ENCODE measurements at regions not wholly inside any gene's neighbourhood (a gene's known extent, or its start where the extent isn't known, plus 50 kb on each side); places are given as distances from the start of the nearest gene placed in this dataset.

DNA sequence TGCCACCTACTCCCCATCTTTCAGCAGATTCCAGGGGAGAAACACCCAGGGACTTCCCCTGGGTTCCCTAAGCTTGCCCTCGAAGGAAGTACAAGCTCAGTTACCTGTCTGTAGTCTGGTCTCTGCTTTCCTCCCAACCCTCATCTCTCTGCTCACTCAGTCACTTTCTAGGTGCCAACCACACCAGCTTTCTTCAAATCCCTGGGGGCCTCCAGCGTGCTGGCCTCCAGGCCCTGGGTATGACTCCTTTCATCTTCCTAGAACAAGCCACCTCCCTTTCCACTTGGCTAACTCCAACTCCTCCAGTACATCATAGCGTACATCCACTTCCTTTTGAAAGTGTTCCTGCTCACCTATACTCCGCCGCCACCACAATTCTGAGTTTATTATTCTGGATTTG lies 222.6 kb downstream of the SNX18 start:
- no peaks in the 10 kb centered on the region for H3K9me3 ChIP-seq (ENCODE audit: control insufficient read depth in 3 of 3, low read length in 3 of 3)
- H3K4me1 ChIP-seq (ENCODE audit: control insufficient read depth in 3 of 3, insufficient read depth in 3 of 3, low read length in 3 of 3), result peaks cover 0 to 11% (median 4%) of the 10 kb centered on the region in 3 donors
- no peak overlapping the region for H3K9ac ChIP-seq (ENCODE audit: low read depth in 1 of 3, low read length in 3 of 3)
- no peaks in the 10 kb centered on the region for H3K36me3 ChIP-seq (ENCODE audit: control insufficient read depth in 3 of 3, insufficient read depth in 3 of 3, low read length in 3 of 3)
- no peak overlapping the region for H3K4me3 ChIP-seq (ENCODE audit: low read length in 3 of 3)
- H3K27me3 ChIP-seq (ENCODE audit: control insufficient read depth in 3 of 3, insufficient read depth in 3 of 3, low read length in 3 of 3), result no peaks in the 10 kb centered on the region
- H3K27ac ChIP-seq (ENCODE audit: low read depth, low read length), result no peak overlapping the region

DNA sequence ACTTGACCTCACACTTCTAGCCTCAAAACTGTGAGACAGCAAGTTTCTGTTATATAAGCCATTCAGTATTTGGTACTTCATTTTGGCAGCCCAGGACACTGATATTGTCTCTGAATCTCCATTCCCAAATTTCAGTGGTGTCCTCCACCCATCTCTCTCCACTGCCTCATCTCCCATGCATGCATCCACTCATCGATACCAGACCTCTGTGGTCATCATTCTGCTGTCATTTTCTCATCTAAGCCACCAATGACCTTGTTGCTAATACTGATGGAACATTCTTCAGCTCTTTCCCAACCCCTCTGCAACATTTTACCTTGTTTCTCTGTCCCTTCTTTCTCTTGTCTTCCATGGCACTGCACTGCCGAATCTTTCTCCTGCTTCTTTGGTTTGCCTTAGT lies 221.8 kb downstream of the SNX18 start:
- Histone ChIP-seq H3K4me3 (ENCODE audit: low read length in 3 of 3) (no peak overlapping the region), H3K4me1 (ENCODE audit: control insufficient read depth in 3 of 3, insufficient read depth in 3 of 3, low read length in 3 of 3) (peaks cover 0 to 11% (median 4%) of the 10 kb centered on the region in 3 donors), H3K9me3 (ENCODE audit: control insufficient read depth in 3 of 3, low read length in 3 of 3) (no peaks in the 10 kb centered on the region), H3K27me3 (ENCODE audit: control insufficient read depth in 3 of 3, insufficient read depth in 3 of 3, low read length in 3 of 3) (no peaks in the 10 kb centered on the region), H3K27ac (ENCODE audit: low read depth, low read length) (no peak overlapping the region), H3K9ac (ENCODE audit: low read depth in 1 of 3, low read length in 3 of 3) (no peak overlapping the region), H3K36me3 (ENCODE audit: control insufficient read depth in 3 of 3, insufficient read depth in 3 of 3, low read length in 3 of 3) (no peaks in the 10 kb centered on the region)

DNA sequence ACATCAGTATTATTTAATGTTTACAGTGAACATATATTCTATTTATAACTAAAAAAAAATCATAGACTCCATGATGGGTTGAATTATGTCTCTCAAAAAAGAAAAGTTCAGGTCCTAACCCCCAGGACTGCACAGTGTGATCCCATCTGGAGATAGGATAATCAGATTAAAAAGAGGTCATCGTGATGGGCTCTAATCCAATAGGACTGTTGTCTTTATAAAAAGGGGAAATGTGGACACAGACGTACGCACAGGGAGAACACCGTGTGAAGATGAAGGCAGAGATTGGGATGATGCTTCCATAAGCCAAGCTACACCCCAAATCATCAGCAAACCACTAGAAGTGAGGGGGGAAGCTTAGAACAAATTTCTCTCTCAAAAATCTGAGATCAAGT lies 221.4 kb downstream of the SNX18 start:
- Histone ChIP-seq H3K9me3 (ENCODE audit: control insufficient read depth in 3 of 3, low read length in 3 of 3) (no peaks in the 10 kb centered on the region), H3K4me1 (ENCODE audit: control insufficient read depth in 3 of 3, insufficient read depth in 3 of 3, low read length in 3 of 3) (peaks cover 0 to 9% (median 2%) of the 10 kb centered on the region in 3 donors), H3K27me3 (ENCODE audit: control insufficient read depth in 3 of 3, insufficient read depth in 3 of 3, low read length in 3 of 3) (no peaks in the 10 kb centered on the region), H3K27ac (ENCODE audit: low read depth, low read length) (no peak overlapping the region), H3K36me3 (ENCODE audit: control insufficient read depth in 3 of 3, insufficient read depth in 3 of 3, low read length in 3 of 3) (no peaks in the 10 kb centered on the region), H3K4me3 (ENCODE audit: low read length in 3 of 3) (no peak overlapping the region), H3K9ac (ENCODE audit: low read depth in 1 of 3, low read length in 3 of 3) (no peak overlapping the region)

GRCh38 chr5:54738118-54738972 lies 220.8 kb downstream of the SNX18 start:
- no peak overlapping the region for H3K4me3 ChIP-seq (ENCODE audit: low read length in 3 of 3)
- peaks cover 0 to 6% (median 0%) of the 10 kb centered on the region in 3 donors for H3K4me1 ChIP-seq (ENCODE audit: control insufficient read depth in 3 of 3, insufficient read depth in 3 of 3, low read length in 3 of 3)
- no peak overlapping the region for H3K27ac ChIP-seq (ENCODE audit: low read depth, low read length)
- H3K9ac ChIP-seq (ENCODE audit: low read depth in 1 of 3, low read length in 3 of 3), result no peak overlapping the region
- H3K36me3 ChIP-seq (ENCODE audit: control insufficient read depth in 3 of 3, insufficient read depth in 3 of 3, low read length in 3 of 3), result no peaks in the 10 kb centered on the region
- H3K9me3 ChIP-seq (ENCODE audit: control insufficient read depth in 3 of 3, low read length in 3 of 3), result no peaks in the 10 kb centered on the region
- H3K27me3 ChIP-seq (ENCODE audit: control insufficient read depth in 3 of 3, insufficient read depth in 3 of 3, low read length in 3 of 3), result no peaks in the 10 kb centered on the region

DNA sequence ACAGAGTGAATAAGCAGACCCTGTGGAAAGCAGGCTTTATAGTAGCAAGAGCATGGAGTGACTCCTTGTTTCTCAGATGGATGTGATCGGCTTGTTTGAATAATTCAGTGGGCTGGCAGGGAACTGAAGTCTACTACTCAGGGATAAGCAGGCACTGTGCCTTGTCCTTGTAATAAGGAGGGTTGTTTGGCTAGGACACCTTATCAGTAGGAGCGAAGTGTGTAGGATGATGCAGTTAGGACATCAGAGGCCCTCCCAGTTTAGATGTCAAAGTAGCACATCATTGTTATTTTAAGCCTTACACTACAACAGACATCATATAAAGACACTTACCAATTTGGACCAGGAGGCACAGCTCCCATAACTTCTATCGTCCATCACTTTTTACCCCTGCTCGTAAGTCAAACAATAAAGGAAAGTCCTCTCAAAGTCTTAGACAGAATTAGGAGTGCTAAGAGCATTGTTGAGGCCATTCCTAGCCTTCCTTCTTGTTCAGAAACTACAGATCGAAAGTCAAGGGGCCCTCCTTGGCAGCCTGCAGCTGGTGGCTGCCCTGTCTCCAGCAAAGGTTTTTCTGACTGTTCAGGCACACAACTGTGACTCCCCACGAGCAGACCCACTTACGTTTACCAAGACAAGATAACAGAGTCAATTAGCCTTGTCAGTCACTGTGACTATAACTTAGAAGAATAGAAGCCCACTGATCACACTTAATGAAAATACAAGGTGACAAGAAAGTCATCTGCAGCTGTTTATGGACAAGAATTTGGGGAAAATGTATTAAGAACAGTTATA lies 218.6 kb downstream of the SNX18 start:
- no peak overlapping the region for H3K27ac ChIP-seq (ENCODE audit: low read depth, low read length)

GRCh38 chr5:54733101-54733500 lies 215.5 kb downstream of the SNX18 start:
- Histone ChIP-seq H3K36me3 (ENCODE audit: control insufficient read depth in 3 of 3, insufficient read depth in 3 of 3, low read length in 3 of 3) (no peaks in the 10 kb centered on the region), H3K9me3 (ENCODE audit: control insufficient read depth in 3 of 3, low read length in 3 of 3) (no peaks in the 10 kb centered on the region), H3K9ac (ENCODE audit: low read depth in 1 of 3, low read length in 3 of 3) (no peak overlapping the region), H3K27me3 (ENCODE audit: control insufficient read depth in 3 of 3, insufficient read depth in 3 of 3, low read length in 3 of 3) (no peaks in the 10 kb centered on the region), H3K27ac (ENCODE audit: low read depth, low read length) (no peak overlapping the region), H3K4me1 (ENCODE audit: control insufficient read depth in 3 of 3, insufficient read depth in 3 of 3, low read length in 3 of 3) (peaks cover 0 to 2% (median 0%) of the 10 kb centered on the region in 3 donors), H3K4me3 (ENCODE audit: low read length in 3 of 3) (no peak overlapping the region)

More for the DNA sequence above, 218.6 kb downstream of the SNX18 start:
- H3K4me1 ChIP-seq (ENCODE audit: control insufficient read depth in 3 of 3, insufficient read depth in 3 of 3, low read length in 3 of 3), result peaks cover 0 to 6% (median 0%) of the 10 kb centered on the region in 3 donors
- H3K4me3 ChIP-seq (ENCODE audit: low read length in 3 of 3), result no peak overlapping the region
- no peaks in the 10 kb centered on the region for H3K36me3 ChIP-seq (ENCODE audit: control insufficient read depth in 3 of 3, insufficient read depth in 3 of 3, low read length in 3 of 3)
- H3K9ac ChIP-seq (ENCODE audit: low read depth in 1 of 3, low read length in 3 of 3), result no peak overlapping the region
- H3K9me3 ChIP-seq (ENCODE audit: control insufficient read depth in 3 of 3, low read length in 3 of 3), result no peaks in the 10 kb centered on the region
- no peaks in the 10 kb centered on the region for H3K27me3 ChIP-seq (ENCODE audit: control insufficient read depth in 3 of 3, insufficient read depth in 3 of 3, low read length in 3 of 3)

GRCh38 chr5:54732108-54732507 lies 214.5 kb downstream of the SNX18 start:
- no peaks in the 10 kb centered on the region for H3K4me1 ChIP-seq (ENCODE audit: control insufficient read depth in 3 of 3, insufficient read depth in 3 of 3, low read length in 3 of 3)
- no peaks in the 10 kb centered on the region for H3K36me3 ChIP-seq (ENCODE audit: control insufficient read depth in 3 of 3, insufficient read depth in 3 of 3, low read length in 3 of 3)
- no peak overlapping the region for H3K9ac ChIP-seq (ENCODE audit: low read depth in 1 of 3, low read length in 3 of 3)
- no peak overlapping the region for H3K27ac ChIP-seq (ENCODE audit: low read depth, low read length)
- no peak overlapping the region for H3K4me3 ChIP-seq (ENCODE audit: low read length in 3 of 3)
- H3K9me3 ChIP-seq (ENCODE audit: control insufficient read depth in 3 of 3, low read length in 3 of 3), result no peaks in the 10 kb centered on the region
- no peaks in the 10 kb centered on the region for H3K27me3 ChIP-seq (ENCODE audit: control insufficient read depth in 3 of 3, insufficient read depth in 3 of 3, low read length in 3 of 3)

GRCh38 chr5:54728588-54728915 lies 211.0 kb downstream of the SNX18 start:
- Histone ChIP-seq H3K27me3 (ENCODE audit: control insufficient read depth in 3 of 3, insufficient read depth in 3 of 3, low read length in 3 of 3) (no peaks in the 10 kb centered on the region), H3K27ac (ENCODE audit: low read depth, low read length) (no peak overlapping the region), H3K36me3 (ENCODE audit: control insufficient read depth in 3 of 3, insufficient read depth in 3 of 3, low read length in 3 of 3) (no peaks in the 10 kb centered on the region)

DNA sequence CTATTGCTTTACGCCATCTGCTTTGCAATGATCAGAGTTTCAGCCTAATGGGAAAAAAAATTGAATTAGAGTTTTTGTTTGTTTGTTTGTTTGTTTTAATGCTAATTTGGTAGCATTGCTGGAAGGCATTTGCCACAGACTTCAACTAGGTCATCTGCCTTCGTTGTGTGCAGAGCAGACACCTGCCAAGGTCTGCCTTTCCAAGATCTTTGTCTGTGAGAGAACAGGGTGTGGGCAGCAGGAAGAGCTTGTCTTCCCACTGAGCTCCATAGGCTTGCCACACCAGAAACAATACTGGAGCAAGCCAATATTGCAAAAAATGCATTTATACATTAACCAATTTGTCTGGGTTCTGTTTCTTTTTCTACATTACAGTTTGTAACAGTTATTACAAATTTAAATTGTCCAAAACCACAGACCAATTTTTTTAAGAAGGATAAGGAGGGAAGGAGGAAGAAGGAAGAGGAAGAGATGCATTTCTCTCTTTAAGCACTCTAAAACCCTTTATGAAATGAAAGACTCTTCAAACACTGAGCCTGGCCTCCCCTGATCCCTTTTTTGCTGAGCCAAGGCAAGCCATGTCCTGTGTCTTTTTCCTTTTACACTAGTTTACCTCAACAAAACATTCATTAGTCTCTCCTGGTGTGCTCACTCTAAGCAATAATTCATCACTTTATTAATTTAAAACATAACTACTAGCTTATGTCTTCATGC lies 210.5 kb downstream of the SNX18 start:
- no peaks in the 10 kb centered on the region for H3K36me3 ChIP-seq (ENCODE audit: control insufficient read depth in 3 of 3, insufficient read depth in 3 of 3, low read length in 3 of 3)
- no peak overlapping the region for H3K4me3 ChIP-seq (ENCODE audit: low read length in 3 of 3)
- H3K9ac ChIP-seq (ENCODE audit: low read depth in 1 of 3, low read length in 3 of 3), result no peak overlapping the region
- H3K27ac ChIP-seq (ENCODE audit: low read depth, low read length), result no peak overlapping the region
- no peaks in the 10 kb centered on the region for H3K27me3 ChIP-seq (ENCODE audit: control insufficient read depth in 3 of 3, insufficient read depth in 3 of 3, low read length in 3 of 3)
- no peaks in the 10 kb centered on the region for H3K4me1 ChIP-seq (ENCODE audit: control insufficient read depth in 3 of 3, insufficient read depth in 3 of 3, low read length in 3 of 3)
- no peaks in the 10 kb centered on the region for H3K9me3 ChIP-seq (ENCODE audit: control insufficient read depth in 3 of 3, low read length in 3 of 3)

More at GRCh38 chr5:54728588-54728915, 211.0 kb downstream of the SNX18 start:
- Histone ChIP-seq H3K4me1 (ENCODE audit: control insufficient read depth in 3 of 3, insufficient read depth in 3 of 3, low read length in 3 of 3) (no peaks in the 10 kb centered on the region), H3K9ac (ENCODE audit: low read depth in 1 of 3, low read length in 3 of 3) (no peak overlapping the region), H3K4me3 (ENCODE audit: low read length in 3 of 3) (no peak overlapping the region), H3K9me3 (ENCODE audit: control insufficient read depth in 3 of 3, low read length in 3 of 3) (no peaks in the 10 kb centered on the region)

Measured in skeletal muscle tissue (tissue), 3 donors.